ENCODE measurements at regions not wholly inside any gene's neighbourhood (a gene's known extent, or its start where the extent isn't known, plus 50 kb on each side); places are given as distances from the start of the nearest gene placed in this dataset.

DNA sequence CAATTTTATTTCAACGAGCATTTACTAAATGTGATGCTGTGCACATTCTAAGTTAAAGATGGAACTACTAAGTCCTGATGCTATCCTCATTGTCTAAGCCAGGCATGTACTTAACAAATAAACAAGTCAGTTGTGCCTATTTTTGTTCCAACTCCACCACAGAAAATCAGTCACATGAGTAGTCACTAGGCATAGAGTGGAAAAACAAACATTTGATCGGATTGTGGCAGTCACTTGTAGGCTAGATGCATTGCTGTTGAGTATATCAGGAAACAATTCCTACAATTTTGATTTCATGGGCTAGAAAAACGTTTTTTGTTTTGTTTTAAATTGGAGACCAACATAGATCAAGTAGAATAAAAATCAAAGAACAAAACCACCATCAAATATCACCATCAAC lies 177.6 kb upstream of the SLC25A13 start:
- H3K27me3 ChIP-seq (ENCODE audit: control insufficient read depth, insufficient read depth, low read length): no peaks in the 10 kb centered on the region
- no peak for ATAC-seq
- H3K4me1 ChIP-seq (ENCODE audit: control insufficient read depth, insufficient read depth, low read length): no peaks in the 10 kb centered on the region
- no peaks in the 10 kb centered on the region for H3K9me3 ChIP-seq (ENCODE audit: control insufficient read depth, insufficient read depth, low read depth, low read length)
- no peaks in the 10 kb centered on the region for H3K36me3 ChIP-seq (ENCODE audit: control insufficient read depth, insufficient read depth, low read length)
- intact Hi-C loops (cut with micrococcal nuclease; ENCODE audit: unreplicated experiment): no loop called here
- H3K27ac ChIP-seq (ENCODE audit: low read length): no peak overlapping the region
- ChIA-PET CTCF (no interaction called here), POLR2A (no interaction called here)
- no peak for DNase-seq (ENCODE audit: low read depth, low spot score)
- TF ChIP-seq, protein P1, sequence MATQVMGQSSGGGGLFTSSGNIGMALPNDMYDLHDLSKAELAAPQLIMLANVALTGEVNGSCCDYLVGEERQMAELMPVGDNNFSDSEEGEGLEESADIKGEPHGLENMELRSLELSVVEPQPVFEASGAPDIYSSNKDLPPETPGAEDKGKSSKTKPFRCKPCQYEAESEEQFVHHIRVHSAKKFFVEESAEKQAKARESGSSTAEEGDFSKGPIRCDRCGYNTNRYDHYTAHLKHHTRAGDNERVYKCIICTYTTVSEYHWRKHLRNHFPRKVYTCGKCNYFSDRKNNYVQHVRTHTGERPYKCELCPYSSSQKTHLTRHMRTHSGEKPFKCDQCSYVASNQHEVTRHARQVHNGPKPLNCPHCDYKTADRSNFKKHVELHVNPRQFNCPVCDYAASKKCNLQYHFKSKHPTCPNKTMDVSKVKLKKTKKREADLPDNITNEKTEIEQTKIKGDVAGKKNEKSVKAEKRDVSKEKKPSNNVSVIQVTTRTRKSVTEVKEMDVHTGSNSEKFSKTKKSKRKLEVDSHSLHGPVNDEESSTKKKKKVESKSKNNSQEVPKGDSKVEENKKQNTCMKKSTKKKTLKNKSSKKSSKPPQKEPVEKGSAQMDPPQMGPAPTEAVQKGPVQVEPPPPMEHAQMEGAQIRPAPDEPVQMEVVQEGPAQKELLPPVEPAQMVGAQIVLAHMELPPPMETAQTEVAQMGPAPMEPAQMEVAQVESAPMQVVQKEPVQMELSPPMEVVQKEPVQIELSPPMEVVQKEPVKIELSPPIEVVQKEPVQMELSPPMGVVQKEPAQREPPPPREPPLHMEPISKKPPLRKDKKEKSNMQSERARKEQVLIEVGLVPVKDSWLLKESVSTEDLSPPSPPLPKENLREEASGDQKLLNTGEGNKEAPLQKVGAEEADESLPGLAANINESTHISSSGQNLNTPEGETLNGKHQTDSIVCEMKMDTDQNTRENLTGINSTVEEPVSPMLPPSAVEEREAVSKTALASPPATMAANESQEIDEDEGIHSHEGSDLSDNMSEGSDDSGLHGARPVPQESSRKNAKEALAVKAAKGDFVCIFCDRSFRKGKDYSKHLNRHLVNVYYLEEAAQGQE (IDR thresholded peaks at IDR 0.05; ENCODE audit: insufficient read depth in 1 of 2, low read depth in 2 of 2, low read length in 1 of 2): no peak
- TF ChIP-seq SIN3A (IDR thresholded peaks at IDR 0.05; ENCODE audit: borderline replicate concordance, insufficient read depth, low read depth, low read length): no peak
- no peak for TF ChIP-seq POLR2AphosphoS5 (IDR thresholded peaks at IDR 0.05; ENCODE audit: low read depth, low read length)
- TF ChIP-seq, protein P2, sequence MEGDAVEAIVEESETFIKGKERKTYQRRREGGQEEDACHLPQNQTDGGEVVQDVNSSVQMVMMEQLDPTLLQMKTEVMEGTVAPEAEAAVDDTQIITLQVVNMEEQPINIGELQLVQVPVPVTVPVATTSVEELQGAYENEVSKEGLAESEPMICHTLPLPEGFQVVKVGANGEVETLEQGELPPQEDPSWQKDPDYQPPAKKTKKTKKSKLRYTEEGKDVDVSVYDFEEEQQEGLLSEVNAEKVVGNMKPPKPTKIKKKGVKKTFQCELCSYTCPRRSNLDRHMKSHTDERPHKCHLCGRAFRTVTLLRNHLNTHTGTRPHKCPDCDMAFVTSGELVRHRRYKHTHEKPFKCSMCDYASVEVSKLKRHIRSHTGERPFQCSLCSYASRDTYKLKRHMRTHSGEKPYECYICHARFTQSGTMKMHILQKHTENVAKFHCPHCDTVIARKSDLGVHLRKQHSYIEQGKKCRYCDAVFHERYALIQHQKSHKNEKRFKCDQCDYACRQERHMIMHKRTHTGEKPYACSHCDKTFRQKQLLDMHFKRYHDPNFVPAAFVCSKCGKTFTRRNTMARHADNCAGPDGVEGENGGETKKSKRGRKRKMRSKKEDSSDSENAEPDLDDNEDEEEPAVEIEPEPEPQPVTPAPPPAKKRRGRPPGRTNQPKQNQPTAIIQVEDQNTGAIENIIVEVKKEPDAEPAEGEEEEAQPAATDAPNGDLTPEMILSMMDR (IDR thresholded peaks at IDR 0.05): no peak
- no peak for TF ChIP-seq TCF7L2 (IDR thresholded peaks at IDR 0.05; ENCODE audit: low read depth, low read length)
- in situ Hi-C loops (cut with HindIII; ENCODE audit: low pct_unique_long_range_greater_than_20kb, low sequenced_read_pairs): no loop called here
- no TSS peak for BruUV-seq (replicated peaks)
- no peak overlapping the region for H3K4me3 ChIP-seq (ENCODE audit: low read depth in 2 of 2, low read length in 2 of 2)

DNA sequence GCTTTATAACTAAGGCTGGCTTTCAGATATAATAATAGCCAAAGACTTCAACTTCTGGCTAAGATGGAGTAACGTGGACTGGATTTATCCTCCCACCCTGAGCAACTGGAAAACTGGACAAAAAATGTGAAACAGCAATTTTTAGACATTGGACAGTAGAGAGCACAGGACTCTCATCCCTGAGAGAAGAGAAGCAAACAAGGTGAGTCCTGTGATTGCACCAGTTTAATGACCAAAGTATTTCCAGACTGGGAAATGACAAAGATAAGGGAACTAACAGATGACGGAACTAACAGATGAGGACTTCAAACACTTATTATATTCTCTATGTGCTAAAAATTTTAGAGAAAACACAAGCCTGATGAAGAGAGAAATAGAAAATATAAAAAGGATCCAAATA lies 175.7 kb upstream of the SLC25A13 start:
- no peaks in the 10 kb centered on the region for H3K27me3 ChIP-seq (ENCODE audit: control insufficient read depth, insufficient read depth, low read length)
- intact Hi-C loops (cut with micrococcal nuclease; ENCODE audit: unreplicated experiment): no loop called here
- no peak for ATAC-seq
- H3K4me3 ChIP-seq (ENCODE audit: low read depth in 2 of 2, low read length in 2 of 2): no peak overlapping the region
- H3K4me1 ChIP-seq (ENCODE audit: control insufficient read depth, insufficient read depth, low read length): no peaks in the 10 kb centered on the region
- DNase-seq (ENCODE audit: low read depth, low spot score): no peak
- no TSS peak for BruUV-seq (replicated peaks)
- H3K9me3 ChIP-seq (ENCODE audit: control insufficient read depth, insufficient read depth, low read depth, low read length): no peaks in the 10 kb centered on the region
- ChIA-PET POLR2A (no interaction called here), CTCF (no interaction called here)
- no peak overlapping the region for H3K27ac ChIP-seq (ENCODE audit: low read length)
- in situ Hi-C loops (cut with HindIII; ENCODE audit: low pct_unique_long_range_greater_than_20kb, low sequenced_read_pairs): no loop called here
- no peaks in the 10 kb centered on the region for H3K36me3 ChIP-seq (ENCODE audit: control insufficient read depth, insufficient read depth, low read length)
- TF ChIP-seq, protein P2 (IDR thresholded peaks at IDR 0.05): no peak
- TF ChIP-seq, protein P1 (IDR thresholded peaks at IDR 0.05; ENCODE audit: insufficient read depth in 1 of 2, low read depth in 2 of 2, low read length in 1 of 2): no peak
- TF ChIP-seq TCF7L2 (IDR thresholded peaks at IDR 0.05; ENCODE audit: low read depth, low read length) (no peak), POLR2AphosphoS5 (IDR thresholded peaks at IDR 0.05; ENCODE audit: low read depth, low read length) (no peak), SIN3A (IDR thresholded peaks at IDR 0.05; ENCODE audit: borderline replicate concordance, insufficient read depth, low read depth, low read length) (no peak)
